ENCODE measurements at regions not wholly inside any gene's neighbourhood (a gene's known extent, or its start where the extent isn't known, plus 50 kb on each side); places are given as distances from the start of the nearest gene placed in this dataset.

DNA sequence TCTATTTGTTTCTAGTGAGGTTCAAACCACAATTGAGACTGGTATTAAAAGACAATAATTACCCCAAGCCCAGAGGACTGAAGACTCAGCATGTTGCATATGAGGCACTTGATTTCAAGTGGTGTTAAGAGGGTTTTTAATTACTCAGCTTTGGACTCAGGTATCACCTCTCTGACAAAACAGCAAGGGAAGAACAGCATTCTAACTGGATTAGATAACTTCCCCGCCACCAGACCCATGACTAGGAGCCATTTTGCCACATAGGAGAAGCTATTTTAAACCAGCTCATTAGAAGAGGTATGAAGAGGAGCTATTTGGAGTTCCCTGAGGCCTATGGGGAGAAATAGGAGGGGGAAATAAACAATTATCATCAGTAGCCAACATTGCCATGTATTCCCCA, 226.1 kb upstream of the TOX3 start:
- TF ChIP-seq, protein P1, sequence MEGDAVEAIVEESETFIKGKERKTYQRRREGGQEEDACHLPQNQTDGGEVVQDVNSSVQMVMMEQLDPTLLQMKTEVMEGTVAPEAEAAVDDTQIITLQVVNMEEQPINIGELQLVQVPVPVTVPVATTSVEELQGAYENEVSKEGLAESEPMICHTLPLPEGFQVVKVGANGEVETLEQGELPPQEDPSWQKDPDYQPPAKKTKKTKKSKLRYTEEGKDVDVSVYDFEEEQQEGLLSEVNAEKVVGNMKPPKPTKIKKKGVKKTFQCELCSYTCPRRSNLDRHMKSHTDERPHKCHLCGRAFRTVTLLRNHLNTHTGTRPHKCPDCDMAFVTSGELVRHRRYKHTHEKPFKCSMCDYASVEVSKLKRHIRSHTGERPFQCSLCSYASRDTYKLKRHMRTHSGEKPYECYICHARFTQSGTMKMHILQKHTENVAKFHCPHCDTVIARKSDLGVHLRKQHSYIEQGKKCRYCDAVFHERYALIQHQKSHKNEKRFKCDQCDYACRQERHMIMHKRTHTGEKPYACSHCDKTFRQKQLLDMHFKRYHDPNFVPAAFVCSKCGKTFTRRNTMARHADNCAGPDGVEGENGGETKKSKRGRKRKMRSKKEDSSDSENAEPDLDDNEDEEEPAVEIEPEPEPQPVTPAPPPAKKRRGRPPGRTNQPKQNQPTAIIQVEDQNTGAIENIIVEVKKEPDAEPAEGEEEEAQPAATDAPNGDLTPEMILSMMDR (conservative IDR thresholded peaks at IDR 0.05): no peak
- no peak for TF ChIP-seq ZFX (IDR thresholded peaks at IDR 0.05)

Measured in C4-2B (cell line).